ENCODE measurements at regions not wholly inside any gene's neighbourhood (a gene's known extent, or its start where the extent isn't known, plus 50 kb on each side); places are given as distances from the start of the nearest gene placed in this dataset.

- DNase-seq (ENCODE audit: low spot score): no peak
- H3K27ac ChIP-seq: no peak overlapping the region
- ChIA-PET CTCF (no interaction called here), POLR2A (ENCODE audit: low non-redundant PET) (no interaction called here)
- TF ChIP-seq, protein P1, sequence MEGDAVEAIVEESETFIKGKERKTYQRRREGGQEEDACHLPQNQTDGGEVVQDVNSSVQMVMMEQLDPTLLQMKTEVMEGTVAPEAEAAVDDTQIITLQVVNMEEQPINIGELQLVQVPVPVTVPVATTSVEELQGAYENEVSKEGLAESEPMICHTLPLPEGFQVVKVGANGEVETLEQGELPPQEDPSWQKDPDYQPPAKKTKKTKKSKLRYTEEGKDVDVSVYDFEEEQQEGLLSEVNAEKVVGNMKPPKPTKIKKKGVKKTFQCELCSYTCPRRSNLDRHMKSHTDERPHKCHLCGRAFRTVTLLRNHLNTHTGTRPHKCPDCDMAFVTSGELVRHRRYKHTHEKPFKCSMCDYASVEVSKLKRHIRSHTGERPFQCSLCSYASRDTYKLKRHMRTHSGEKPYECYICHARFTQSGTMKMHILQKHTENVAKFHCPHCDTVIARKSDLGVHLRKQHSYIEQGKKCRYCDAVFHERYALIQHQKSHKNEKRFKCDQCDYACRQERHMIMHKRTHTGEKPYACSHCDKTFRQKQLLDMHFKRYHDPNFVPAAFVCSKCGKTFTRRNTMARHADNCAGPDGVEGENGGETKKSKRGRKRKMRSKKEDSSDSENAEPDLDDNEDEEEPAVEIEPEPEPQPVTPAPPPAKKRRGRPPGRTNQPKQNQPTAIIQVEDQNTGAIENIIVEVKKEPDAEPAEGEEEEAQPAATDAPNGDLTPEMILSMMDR (conservative IDR thresholded peaks at IDR 0.05; ENCODE audit: low read depth): no peak
Measured at GRCh38 chr12:108043286-108043685, 85.8 kb upstream of the WSCD2 start.

GRCh38 chr12:108043750-108044533 is 85.1 kb upstream of the WSCD2 start:
- CTCF ChIA-PET: interaction anchor here (0.5 kb wide), 1 partner anchor 45 kb away, joined by 4 read pairs; no protein-coding TSS in a partner anchor
- DNase-seq (ENCODE audit: low spot score): no peak
- TF ChIP-seq, protein P1 (conservative IDR thresholded peaks at IDR 0.05; ENCODE audit: low read depth): no peak
- no peak overlapping the region for H3K27ac ChIP-seq
- POLR2A ChIA-PET (ENCODE audit: low non-redundant PET): no interaction called here

GRCh38 chr12:108046135-108046534 is 83.0 kb upstream of the WSCD2 start:
- TF ChIP-seq, protein P1 (conservative IDR thresholded peaks at IDR 0.05; ENCODE audit: low read depth): no peak
- POLR2A ChIA-PET (ENCODE audit: low non-redundant PET): no interaction called here
- CTCF ChIA-PET: no interaction called here
- no peak for DNase-seq (ENCODE audit: low spot score)
- no peak overlapping the region for H3K27ac ChIP-seq

GRCh38 chr12:108046650-108047049 is 82.4 kb upstream of the WSCD2 start:
- TF ChIP-seq, protein P1 (conservative IDR thresholded peaks at IDR 0.05; ENCODE audit: low read depth): no peak
- ChIA-PET CTCF (no interaction called here), POLR2A (ENCODE audit: low non-redundant PET) (no interaction called here)
- H3K27ac ChIP-seq: no peak overlapping the region
- no peak for DNase-seq (ENCODE audit: low spot score)

GRCh38 chr12:108047071-108047550 is 82.0 kb upstream of the WSCD2 start:
- DNase-seq (ENCODE audit: low spot score): no peak
- no peak overlapping the region for H3K27ac ChIP-seq
- POLR2A ChIA-PET (ENCODE audit: low non-redundant PET): no interaction called here
- CTCF ChIA-PET: no interaction called here
- TF ChIP-seq, protein P1 (conservative IDR thresholded peaks at IDR 0.05; ENCODE audit: low read depth): no peak

DNA sequence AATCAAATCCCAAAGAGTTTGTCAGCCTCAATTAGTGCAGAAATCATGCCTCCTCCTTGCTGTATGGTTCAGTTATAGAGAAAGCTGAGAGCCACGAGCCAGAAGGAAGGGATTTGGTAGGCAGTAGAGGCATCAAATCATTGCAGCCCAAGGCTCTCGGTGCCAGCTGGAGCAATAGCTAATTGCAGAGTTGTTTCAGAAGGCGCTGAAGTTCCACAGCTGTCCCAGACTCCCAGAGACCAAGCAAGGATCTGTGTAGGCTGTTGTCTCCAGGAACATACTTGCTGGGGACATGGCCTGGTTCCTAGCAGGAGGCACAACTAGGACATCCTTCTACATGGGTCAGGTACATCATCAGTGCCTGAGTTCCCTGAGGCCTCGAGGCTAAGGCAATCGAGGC is 80.4 kb upstream of the WSCD2 start:
- DNase-seq (ENCODE audit: low spot score): no peak
- ChIA-PET POLR2A (ENCODE audit: low non-redundant PET) (no interaction called here), CTCF (no interaction called here)
- TF ChIP-seq, protein P1 (conservative IDR thresholded peaks at IDR 0.05; ENCODE audit: low read depth): no peak
- no peak overlapping the region for H3K27ac ChIP-seq

Measured in RWPE1 (cell line).